ENCODE measurements at regions not wholly inside any gene's neighbourhood (a gene's known extent, or its start where the extent isn't known, plus 50 kb on each side); places are given as distances from the start of the nearest gene placed in this dataset.

GRCh38 chr11:71184421-71185210, 67.8 kb downstream of the SHANK2 start:
- no peak for TF ChIP-seq CTCF (IDR thresholded peaks at IDR 0.05; ENCODE audit: low read depth, low read length, missing input control)
- no peak for TF ChIP-seq JUND (IDR thresholded peaks at IDR 0.05)
- no peak for TF ChIP-seq MAX (IDR thresholded peaks at IDR 0.05)
- no peak for TF ChIP-seq HNF4A (conservative IDR thresholded peaks at IDR 0.05)
- TF ChIP-seq RAD21 (IDR thresholded peaks at IDR 0.05), result no peak
- no peak for TF ChIP-seq SP1 (IDR thresholded peaks at IDR 0.05)
- TF ChIP-seq FOXA1 (IDR thresholded peaks at IDR 0.05), result no peak

Data from liver (tissue), 3 donors.